HepG2 (cell line): ENCODE measurements at regions not wholly inside any gene's neighbourhood (a gene's known extent, or its start where the extent isn't known, plus 50 kb on each side); places are given as distances from the start of the nearest gene placed in this dataset.

ENCODE experiments used
- ATAC-seq: fragments of 200-7000 bp; cut with Tn5 transposase; 3 replicates; pipeline ENCODE4 v1.9.1; 2020; ENCODE audit warnings: mild to moderate bottlenecking, moderate library complexity
- BruUV-seq: library from RNA; stranded (reverse); fragments of 400-500 nt; replicated peaks from 2 replicates; lab custom pipeline; 2021; lab: Mats Ljungman, UMichigan
- CTCF ChIA-PET: fragments of 300-600 bp; formaldehyde crosslinking; extraction: SDS; loops from one replicate; lab custom pipeline; 2021; ENCODE audit warnings: low total read pairs, inconsistent platforms, low intra/inter-chr PET ratio; lab: Yijun Ruan, JAX
- POLR2A ChIA-PET: fragments of 350-600 bp; sonication (Branson Sonifier 250); formaldehyde crosslinking; loops from one replicate; lab custom pipeline; 2020; ENCODE audit warnings: antibody characterized with exemption, inconsistent platforms; lab: Yijun Ruan, JAX
- DNase-seq: peaks from one replicate; pipeline ENCODE4 v3.0.0-alpha.2; 2015; ENCODE audit warnings: low spot score
- FAIRE-seq: peaks from 3 replicates; lab custom pipeline; 2011; peaks lifted over from hg19 to GRCh38; lab: Jason Lieb, UNC
- H2AFZ ChIP-seq: one replicate; pipeline ENCODE4 v1.6.1; 2011; ENCODE audit warnings: low read length, inconsistent platforms
- H3K27ac ChIP-seq: fragments of 300-600 bp; 3 replicates; pipeline ENCODE4 v1.8.0; 2011; ENCODE audit warnings: mixed run types, mild to moderate bottlenecking, mixed read lengths, low read length, inconsistent platforms; ENCODE audit not compliant: insufficient read depth; ENCODE audit errors: extremely low read length
- H3K27me3 ChIP-seq, 2 experiments: fragments of 200-600 bp in 1 of 2; 2 replicates in 1 of 2; 3 replicates in 1 of 2; pipeline versions ENCODE4 v1.6.0 to v1.8.0; 2011; ENCODE audit warnings: low read length in 2 of 2, mild to moderate bottlenecking in 2 of 2, moderate library complexity in 2 of 2, inconsistent platforms in 1 of 2; ENCODE audit not compliant: insufficient read depth in 2 of 2, control insufficient read depth in 1 of 2
- H3K36me3 ChIP-seq, 2 experiments: fragments of 200-600 bp in 1 of 2; replicated peaks in 1 of 2; 2 replicates in 1 of 2; 3 replicates in 1 of 2; pipeline versions ENCODE4 v1.5.1 to v1.8.0; 2011; ENCODE audit warnings: low read length in 2 of 2, inconsistent platforms in 1 of 2; ENCODE audit not compliant: insufficient read depth in 2 of 2, control insufficient read depth in 1 of 2
- H3K4me1 ChIP-seq: 2 replicates; pipeline ENCODE4 v1.5.1; 2012; ENCODE audit warnings: low read length, inconsistent platforms; ENCODE audit not compliant: insufficient read depth
- H3K4me2 ChIP-seq: 2 replicates; pipeline ENCODE4 v1.6.0; 2011; ENCODE audit warnings: low read depth, low read length, inconsistent platforms
- H3K4me3 ChIP-seq, 3 experiments: fragments of 200-600 bp in 1 of 3; sonication (generic), shearing (Covaris generic) in 1 of 3; replicated peaks in 1 of 3; 2 replicates each; pipeline ENCODE4 v1.5.1; 2011 to 2016; ENCODE audit warnings: low read length in 3 of 3, inconsistent platforms in 2 of 3, low read depth in 2 of 3, mild to moderate bottlenecking in 2 of 3, control low read depth in 1 of 3, mixed read lengths in 1 of 3; ENCODE audit not compliant: insufficient read depth in 1 of 3
- H3K79me2 ChIP-seq: one replicate; pipeline ENCODE4 v1.6.1; 2011; ENCODE audit warnings: low read length, inconsistent platforms; ENCODE audit not compliant: insufficient read depth
- H3K9ac ChIP-seq: 2 replicates; pipeline ENCODE4 v1.6.0; 2011; ENCODE audit warnings: mild to moderate bottlenecking, low read depth, low read length, inconsistent platforms; ENCODE audit not compliant: insufficient read depth
- H3K9me3 ChIP-seq: 2 replicates; pipeline ENCODE4 v1.5.1; 2012; ENCODE audit warnings: mild to moderate bottlenecking, low read length
- H4K20me1 ChIP-seq: 2 replicates; pipeline ENCODE4 v1.6.0; 2011; ENCODE audit warnings: inconsistent platforms, mild to moderate bottlenecking, low read length, moderate library complexity; ENCODE audit not compliant: insufficient read depth
- CEBPG ChIP-seq: IDR thresholded peaks from 2 replicates; pipeline ENCODE4 v1.6.1; 2016
- FLYWCH1 ChIP-seq: sonication (generic); formaldehyde crosslinking; IDR thresholded peaks from 2 replicates; pipeline ENCODE4 v1.8.1; 2023; ENCODE audit warnings: mild to moderate bottlenecking, missing genetic modification reagents
- MIER3 ChIP-seq: IDR thresholded peaks from 2 replicates; pipeline ENCODE4 v1.6.1; 2016; ENCODE audit warnings: missing compliant biosample characterization, borderline replicate concordance
- TBL1XR1 ChIP-seq: fragments of 150-350 bp; IDR thresholded peaks from 2 replicates; pipeline ENCODE4 v1.6.1; 2014; ENCODE audit warnings: borderline replicate concordance, low read length; ENCODE audit not compliant: partially characterized antibody
- ZFP90 ChIP-seq: sonication (generic); formaldehyde crosslinking; IDR thresholded peaks from 2 replicates; pipeline ENCODE4 v1.8.0; 2022; ENCODE audit warnings: missing genetic modification reagents, mild to moderate bottlenecking, inconsistent platforms, borderline replicate concordance
- ZNF253 ChIP-seq: sonication (generic); formaldehyde crosslinking; IDR thresholded peaks from 2 replicates; pipeline ENCODE4 v1.8.0; 2022; ENCODE audit warnings: mild to moderate bottlenecking, missing genetic modification reagents, borderline replicate concordance
- ZNF263 ChIP-seq: sonication (generic); formaldehyde crosslinking; IDR thresholded peaks from 2 replicates; pipeline ENCODE4 v1.4.0; 2020; ENCODE audit warnings: missing genetic modification reagents
- WGBS: methylation state at CpG from one replicate; pipeline ENCODE4 v1.1.6; 2017; ENCODE audit warnings: low lambda C conversion rate; 5-methylcytosine and 5-hydroxymethylcytosine counted together
- in situ Hi-C: cut with HindIII; loops from 2 replicates; pipeline ENCODE4 v1.10.0; 2017; ENCODE audit warnings: low pct_unique_long_range_greater_than_20kb; ENCODE audit not compliant: extremely low pct_ligation_motif_present
- intact Hi-C: fragments of 100-400 bp; cut with micrococcal nuclease; formaldehyde crosslinking; loops from one replicate; pipeline ENCODE4 v1.10.0; 2022; ENCODE audit not compliant: unreplicated experiment
- TF ChIP-seq, protein P1 (sequence below): sonication (generic); formaldehyde crosslinking; IDR thresholded peaks from 2 replicates; pipeline ENCODE4 v1.4.0; 2020; ENCODE audit warnings: missing genetic modification reagents, borderline replicate concordance
- TF ChIP-seq, protein P2 (sequence below): sonication (generic); formaldehyde crosslinking; conservative IDR thresholded peaks from 2 replicates; pipeline ENCODE4 v1.8.0; 2022; ENCODE audit warnings: missing genetic modification reagents
- TF ChIP-seq, protein P3 (sequence below): sonication (generic); formaldehyde crosslinking; IDR thresholded peaks from 2 replicates; pipeline ENCODE4 v1.8.1; 2022; ENCODE audit warnings: low read depth, mild to moderate bottlenecking, missing genetic modification reagents

DNA sequence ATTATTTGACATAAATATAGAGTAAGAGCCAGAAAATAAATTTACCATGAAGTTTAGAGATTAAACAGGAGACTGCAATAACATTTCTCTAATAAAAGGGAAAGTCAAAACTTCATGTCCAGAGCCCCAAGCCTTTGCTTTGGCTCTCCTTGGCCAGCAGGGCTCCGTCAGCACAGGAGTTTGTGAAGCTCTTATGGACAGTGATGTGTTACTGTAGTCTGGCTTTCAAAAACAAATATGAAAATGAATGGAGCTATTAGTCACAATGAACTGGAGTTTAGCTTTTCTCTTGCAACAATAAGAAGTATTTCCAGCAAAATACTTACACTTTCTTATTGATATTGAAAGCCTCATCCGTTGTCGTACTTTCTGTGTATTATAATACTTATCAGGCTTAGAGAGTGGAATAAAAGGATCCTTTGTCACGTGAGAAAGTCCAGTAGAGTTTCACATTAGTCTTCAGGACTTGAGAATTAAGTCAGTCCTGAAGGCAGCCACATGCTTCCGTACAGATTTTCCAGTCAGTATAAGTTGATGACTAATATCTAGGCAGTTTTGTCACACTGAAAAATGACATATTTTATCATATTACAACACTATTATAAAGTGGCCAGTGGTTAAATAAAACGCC, 117.0 kb upstream of the PRL start:
- POLR2A ChIA-PET = no interaction called here
- Histone ChIP-seq H3K27me3 (no peaks in the 10 kb centered on the region), H3K4me1 (no peaks in the 10 kb centered on the region), H3K4me2 (no peak overlapping the region), H3K36me3 (no peaks in the 10 kb centered on the region), H4K20me1 (no peaks in the 10 kb centered on the region), H2AFZ (no peak overlapping the region), H3K79me2 (no peaks in the 10 kb centered on the region), H3K9ac (no peak overlapping the region), H3K9me3 (peaks cover 84% of the 10 kb centered on the region), H3K4me3 (no peak overlapping the region), H3K27ac (no peak overlapping the region)
- ATAC-seq (no peak), FAIRE-seq (no peak), DNase-seq (no peak)
- no TSS peak for BruUV-seq
- intact Hi-C loops (no loop called here), in situ Hi-C loops (no loop called here)
- 18% methylated on average over 6 of the region's 6 CpGs for WGBS
- TF ChIP-seq, protein P1, sequence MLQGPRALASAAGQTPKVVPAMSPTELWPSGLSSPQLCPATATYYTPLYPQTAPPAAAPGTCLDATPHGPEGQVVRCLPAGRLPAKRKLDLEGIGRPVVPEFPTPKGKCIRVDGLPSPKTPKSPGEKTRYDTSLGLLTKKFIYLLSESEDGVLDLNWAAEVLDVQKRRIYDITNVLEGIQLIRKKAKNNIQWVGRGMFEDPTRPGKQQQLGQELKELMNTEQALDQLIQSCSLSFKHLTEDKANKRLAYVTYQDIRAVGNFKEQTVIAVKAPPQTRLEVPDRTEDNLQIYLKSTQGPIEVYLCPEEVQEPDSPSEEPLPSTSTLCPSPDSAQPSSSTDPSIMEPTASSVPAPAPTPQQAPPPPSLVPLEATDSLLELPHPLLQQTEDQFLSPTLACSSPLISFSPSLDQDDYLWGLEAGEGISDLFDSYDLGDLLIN (CRISPR knock-in tag) = no peak
- TF ChIP-seq MIER3 (CRISPR knock-in tag) (no peak), FLYWCH1 (CRISPR knock-in tag) (no peak), ZNF263 (CRISPR knock-in tag) (no peak)
- TF ChIP-seq, protein P2, sequence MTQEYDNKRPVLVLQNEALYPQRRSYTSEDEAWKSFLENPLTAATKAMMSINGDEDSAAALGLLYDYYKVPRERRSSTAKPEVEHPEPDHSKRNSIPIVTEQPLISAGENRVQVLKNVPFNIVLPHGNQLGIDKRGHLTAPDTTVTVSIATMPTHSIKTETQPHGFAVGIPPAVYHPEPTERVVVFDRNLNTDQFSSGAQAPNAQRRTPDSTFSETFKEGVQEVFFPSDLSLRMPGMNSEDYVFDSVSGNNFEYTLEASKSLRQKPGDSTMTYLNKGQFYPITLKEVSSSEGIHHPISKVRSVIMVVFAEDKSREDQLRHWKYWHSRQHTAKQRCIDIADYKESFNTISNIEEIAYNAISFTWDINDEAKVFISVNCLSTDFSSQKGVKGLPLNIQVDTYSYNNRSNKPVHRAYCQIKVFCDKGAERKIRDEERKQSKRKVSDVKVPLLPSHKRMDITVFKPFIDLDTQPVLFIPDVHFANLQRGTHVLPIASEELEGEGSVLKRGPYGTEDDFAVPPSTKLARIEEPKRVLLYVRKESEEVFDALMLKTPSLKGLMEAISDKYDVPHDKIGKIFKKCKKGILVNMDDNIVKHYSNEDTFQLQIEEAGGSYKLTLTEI (CRISPR knock-in tag) = no peak
- CTCF ChIA-PET = no interaction called here

DNA sequence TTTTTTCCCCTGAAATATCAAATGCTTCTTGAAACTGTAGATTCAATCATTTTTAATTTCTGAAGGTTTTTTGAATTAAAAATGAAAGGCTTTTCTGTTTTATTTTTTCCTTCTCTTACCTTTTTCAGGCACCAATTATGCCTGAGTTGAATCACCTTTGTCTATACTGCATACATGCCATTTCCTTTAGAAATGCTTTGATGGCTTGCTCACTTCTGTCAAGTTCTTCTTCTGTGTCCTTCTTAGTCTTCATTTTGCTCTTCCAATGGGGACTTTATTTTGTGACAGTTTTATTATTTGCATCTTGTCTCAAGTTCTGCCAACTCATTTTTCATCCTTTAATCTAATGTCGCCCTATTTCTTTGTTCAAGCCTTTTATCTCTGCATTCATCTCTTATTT, 121.9 kb upstream of the PRL start:
- no peak overlapping the region for H3K4me2 ChIP-seq
- intact Hi-C loops = no loop called here
- H2AFZ ChIP-seq = no peak overlapping the region
- no peak overlapping the region for H3K9ac ChIP-seq
- no peaks in the 10 kb centered on the region for H3K27me3 ChIP-seq
- H3K9me3 ChIP-seq = peaks cover 81% of the 10 kb centered on the region
- 5% methylated on average over 1 of the region's 1 CpG for WGBS
- CTCF ChIA-PET = no interaction called here
- POLR2A ChIA-PET = no interaction called here
- no peaks in the 10 kb centered on the region for H3K4me1 ChIP-seq
- H4K20me1 ChIP-seq = no peaks in the 10 kb centered on the region
- BruUV-seq = no TSS peak
- ATAC-seq (no peak), DNase-seq (no peak), FAIRE-seq (no peak)
- H3K36me3 ChIP-seq = no peaks in the 10 kb centered on the region
- no peak overlapping the region for H3K4me3 ChIP-seq
- no peaks in the 10 kb centered on the region for H3K79me2 ChIP-seq
- no peak overlapping the region for H3K27ac ChIP-seq
- in situ Hi-C loops = no loop called here
- TF ChIP-seq TBL1XR1 = no peak
- TF ChIP-seq, protein P3, sequence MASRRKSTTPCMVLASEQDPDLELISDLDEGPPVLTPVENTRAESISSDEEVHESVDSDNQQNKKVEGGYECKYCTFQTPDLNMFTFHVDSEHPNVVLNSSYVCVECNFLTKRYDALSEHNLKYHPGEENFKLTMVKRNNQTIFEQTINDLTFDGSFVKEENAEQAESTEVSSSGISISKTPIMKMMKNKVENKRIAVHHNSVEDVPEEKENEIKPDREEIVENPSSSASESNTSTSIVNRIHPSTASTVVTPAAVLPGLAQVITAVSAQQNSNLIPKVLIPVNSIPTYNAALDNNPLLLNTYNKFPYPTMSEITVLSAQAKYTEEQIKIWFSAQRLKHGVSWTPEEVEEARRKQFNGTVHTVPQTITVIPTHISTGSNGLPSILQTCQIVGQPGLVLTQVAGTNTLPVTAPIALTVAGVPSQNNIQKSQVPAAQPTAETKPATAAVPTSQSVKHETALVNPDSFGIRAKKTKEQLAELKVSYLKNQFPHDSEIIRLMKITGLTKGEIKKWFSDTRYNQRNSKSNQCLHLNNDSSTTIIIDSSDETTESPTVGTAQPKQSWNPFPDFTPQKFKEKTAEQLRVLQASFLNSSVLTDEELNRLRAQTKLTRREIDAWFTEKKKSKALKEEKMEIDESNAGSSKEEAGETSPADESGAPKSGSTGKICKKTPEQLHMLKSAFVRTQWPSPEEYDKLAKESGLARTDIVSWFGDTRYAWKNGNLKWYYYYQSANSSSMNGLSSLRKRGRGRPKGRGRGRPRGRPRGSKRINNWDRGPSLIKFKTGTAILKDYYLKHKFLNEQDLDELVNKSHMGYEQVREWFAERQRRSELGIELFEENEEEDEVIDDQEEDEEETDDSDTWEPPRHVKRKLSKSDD (CRISPR knock-in tag) = no peak
- no peak for TF ChIP-seq ZNF253 (CRISPR knock-in tag)
- no peak for TF ChIP-seq CEBPG
- TF ChIP-seq ZFP90 (CRISPR knock-in tag) = no peak
